K562 (cell line): ENCODE measurements at regions not wholly inside any gene's neighbourhood (a gene's known extent, or its start where the extent isn't known, plus 50 kb on each side); places are given as distances from the start of the nearest gene placed in this dataset.

Experiments used
- ATAC-seq: fragments of 200-7000 bp; cut with Tn5 transposase; 3 replicates; pipeline ENCODE4 v1.9.1; 2020; ENCODE audit warnings: moderate library complexity
- BruUV-seq: library from RNA; stranded (reverse); fragments of 400-500 nt; replicated peaks from 2 replicates; lab custom pipeline; 2021; lab: Mats Ljungman, UMichigan
- CTCF ChIA-PET: fragments of 300-600 bp; formaldehyde crosslinking; extraction: SDS; loops from one replicate; lab custom pipeline; 2021; ENCODE audit warnings: low intra/inter-chr PET ratio; lab: Yijun Ruan, JAX
- POLR2A ChIA-PET: fragments of 300-600, 350-650 bp; sonication (Branson Sonifier 250); formaldehyde crosslinking; extraction: SDS; loops from one replicate; lab custom pipeline; 2021; ENCODE audit warnings: antibody characterized with exemption, inconsistent platforms; lab: Yijun Ruan, JAX
- DNase-seq, 4 experiments: peaks; one replicate each; pipeline versions ENCODE4 v3.0.0 to v3.0.0-alpha.2; 2011 to 2018; ENCODE audit warnings: low spot score in 3 of 4, mixed read lengths in 3 of 4; ENCODE audit errors: extremely low read depth in 1 of 4
- FAIRE-seq: peaks from 2 replicates; lab custom pipeline; 2011; peaks lifted over from hg19 to GRCh38; lab: Jason Lieb, UNC
- H2AFZ ChIP-seq: 2 replicates; pipeline ENCODE4 v1.6.0; 2011; ENCODE audit warnings: low read depth, low read length, control low read depth, inconsistent platforms
- H3K27ac ChIP-seq: fragments of 200-600 bp; 3 replicates; pipeline ENCODE4 v1.8.0; 2011; ENCODE audit warnings: low read depth, mild to moderate bottlenecking, control low read depth, inconsistent platforms, low read length, moderate library complexity, mixed read lengths; ENCODE audit errors: extremely low read depth
- H3K27me3 ChIP-seq, 2 experiments: fragments of 300-600 bp in 1 of 2; 2 replicates in 1 of 2; 3 replicates in 1 of 2; pipeline versions ENCODE4 v1.6.0 to v1.8.0; 2011; ENCODE audit warnings: inconsistent platforms in 2 of 2, low read length in 2 of 2, mild to moderate bottlenecking in 1 of 2, mixed read lengths in 1 of 2, moderate library complexity in 1 of 2; ENCODE audit not compliant: control insufficient read depth in 2 of 2, insufficient read depth in 2 of 2
- H3K36me3 ChIP-seq: fragments of 300-600 bp; 3 replicates; pipeline ENCODE4 v1.8.0; 2011; ENCODE audit warnings: mild to moderate bottlenecking, low read length, inconsistent platforms; ENCODE audit not compliant: control insufficient read depth, insufficient read depth
- H3K4me1 ChIP-seq, 2 experiments: fragments of 200-600 bp in 1 of 2; replicated peaks in 1 of 2; 2 replicates in 1 of 2; 3 replicates in 1 of 2; pipeline versions ENCODE4 v1.5.1 to v1.8.0; 2011; ENCODE audit warnings: inconsistent platforms in 2 of 2, low read length in 2 of 2, mild to moderate bottlenecking in 1 of 2, mixed read lengths in 1 of 2, moderate library complexity in 1 of 2; ENCODE audit not compliant: control insufficient read depth in 2 of 2, insufficient read depth in 2 of 2
- H3K4me2 ChIP-seq: 2 replicates; pipeline ENCODE4 v1.6.1; 2011; ENCODE audit warnings: low read length, control low read depth, inconsistent platforms, mixed read lengths; ENCODE audit not compliant: insufficient read depth
- H3K4me3 ChIP-seq: fragments of 200-600 bp; sonication (generic), shearing (Covaris generic); 2 replicates; pipeline ENCODE4 v1.5.1; 2016; ENCODE audit warnings: control low read depth, inconsistent platforms
- H3K79me2 ChIP-seq: fragments of 200-600 bp; 3 replicates; pipeline ENCODE4 v1.8.0; 2011; ENCODE audit warnings: low read length, inconsistent platforms; ENCODE audit not compliant: control insufficient read depth, insufficient read depth
- H3K9ac ChIP-seq, 2 experiments: 2 replicates each; pipeline versions ENCODE4 v1.6.0 to v1.6.1; 2011; ENCODE audit warnings: low read depth in 2 of 2, low read length in 2 of 2, control low read depth in 1 of 2, inconsistent platforms in 1 of 2, mild to moderate bottlenecking in 1 of 2, mixed read lengths in 1 of 2; ENCODE audit not compliant: insufficient read depth in 1 of 2
- H3K9me1 ChIP-seq: one replicate; pipeline ENCODE4 v1.6.0; 2011; ENCODE audit warnings: inconsistent platforms, mild to moderate bottlenecking, low read length, moderate library complexity; ENCODE audit not compliant: control insufficient read depth, insufficient read depth
- H3K9me3 ChIP-seq: replicated peaks from 2 replicates; pipeline ENCODE4 v1.5.1; 2011; ENCODE audit warnings: low read depth, low read length, inconsistent platforms; ENCODE audit not compliant: control insufficient read depth, insufficient read depth
- H4K20me1 ChIP-seq: replicated peaks from 2 replicates; pipeline ENCODE4 v1.6.1; 2011; ENCODE audit warnings: low read length, inconsistent platforms, mixed read lengths; ENCODE audit not compliant: control insufficient read depth, insufficient read depth
- ATF7 ChIP-seq: fragments of 450-650 bp; IDR thresholded peaks from 2 replicates; pipeline ENCODE4 v1.7.1; 2014; ENCODE audit warnings: mild to moderate bottlenecking, moderate library complexity
- CBFA2T3 ChIP-seq: fragments of 450-650 bp; IDR thresholded peaks from 2 replicates; pipeline ENCODE4 v1.6.1; 2017
- EGR1 ChIP-seq: fragments of 450-650 bp; conservative IDR thresholded peaks from 2 replicates; pipeline ENCODE4 v1.6.1; 2017; ENCODE audit warnings: mild to moderate bottlenecking
- FOSL1 ChIP-seq: fragments of 200-800 bp; sonication (Bioruptor generic); conservative IDR thresholded peaks from 2 replicates; pipeline ENCODE4 v1.6.1; 2016; ENCODE audit warnings: missing genetic modification characterization, missing compliant biosample characterization
- ID3 ChIP-seq, 2 experiments: fragments of 250-450 bp in 1 of 2; fragments of 450-650 bp in 1 of 2; sonication (Bioruptor Pico) in 1 of 2; IDR thresholded peaks; 2 replicates each; pipeline versions ENCODE4 v1.6.1 to v1.8.0; 2016 to 2021; ENCODE audit warnings: mild to moderate bottlenecking in 2 of 2, moderate library complexity in 2 of 2, missing compliant biosample characterization in 1 of 2, missing genetic modification characterization in 1 of 2
- KLF1 ChIP-seq: fragments of 450-650 bp; IDR thresholded peaks from 2 replicates; pipeline ENCODE4 v1.6.1; 2016; ENCODE audit warnings: missing genetic modification characterization, missing compliant biosample characterization
- PREB ChIP-seq: sonication (generic); formaldehyde crosslinking; IDR thresholded peaks from 2 replicates; pipeline ENCODE4 v1.8.1; 2023; ENCODE audit warnings: mild to moderate bottlenecking, missing genetic modification reagents
- TAF7 ChIP-seq: fragments of 450-650 bp; IDR thresholded peaks from 2 replicates; pipeline ENCODE4 v1.6.1; 2016; ENCODE audit warnings: missing genetic modification characterization, missing compliant biosample characterization
- ZBTB2 ChIP-seq: fragments of 450-650 bp; IDR thresholded peaks from 2 replicates; pipeline ENCODE4 v1.6.1; 2016; ENCODE audit warnings: antibody characterized with exemption
- ZNF121 ChIP-seq: sonication (generic); formaldehyde crosslinking; conservative IDR thresholded peaks from 2 replicates; pipeline ENCODE4 v1.8.0; 2022; ENCODE audit warnings: missing genetic modification reagents
- ZNF561 ChIP-seq: fragments of 450-650 bp; formaldehyde crosslinking; conservative IDR thresholded peaks from 2 replicates; pipeline ENCODE4 v1.4.0; 2020; ENCODE audit warnings: mild to moderate bottlenecking, moderate library complexity
- ZNF695 ChIP-seq: fragments of 450-650 bp; formaldehyde crosslinking; IDR thresholded peaks from 2 replicates; pipeline ENCODE4 v1.4.0; 2020; ENCODE audit warnings: mild to moderate bottlenecking, moderate library complexity
- WGBS: fragments of 100-300 bp; shearing (Covaris generic); methylation state at CpG from one replicate; pipeline ENCODE4 v1.1.6; 2016; ENCODE audit warnings: low coverage, mixed read lengths; ENCODE audit not compliant: insufficient coverage; ENCODE audit errors: missing lambda C conversion rate; 5-methylcytosine and 5-hydroxymethylcytosine counted together
- in situ Hi-C: fragments of 300-500 bp; cut with MboI; formaldehyde crosslinking; loops from 4 replicates; pipeline ENCODE4 v1.15.0; 2018; ENCODE audit warnings: inconsistent platforms, mixed read lengths
- intact Hi-C: fragments of 100-400 bp; cut with micrococcal nuclease; formaldehyde crosslinking; loops from 2 replicates; pipeline ENCODE4 v1.14.2; 2022

- 40% methylated on average over 5 of the region's 5 CpGs for WGBS
- peaks cover 4 to 24% of the 10 kb centered on the region in 2 experiments; a peak in 4 of 5 replicates for H3K4me1 ChIP-seq
- no peaks in the 10 kb centered on the region for H3K79me2 ChIP-seq
- POLR2A ChIA-PET: interaction anchor here (1.0 kb wide), 1 partner anchor 183 kb away, joined by 3 read pairs; the partner anchor contains the start of gene SERTAD2
- DNase-seq: no peak
- FAIRE-seq: no peak
- peak overlapping the region; percentile 71; the same call in 1 of the 2 replicates for H2AFZ ChIP-seq
- no peak overlapping the region for H3K4me3 ChIP-seq
- H3K27me3 ChIP-seq: no peaks in the 10 kb centered on the region
- CTCF ChIA-PET: no interaction called here
- intact Hi-C loops (no loop called here), in situ Hi-C loops (no loop called here)
- no peak overlapping the region for H3K27ac ChIP-seq
- no peak overlapping the region for H3K9ac ChIP-seq
- H3K36me3 ChIP-seq: no peaks in the 10 kb centered on the region
- H3K9me1 ChIP-seq: no peaks in the 10 kb centered on the region
- ATAC-seq: no peak
- H3K9me3 ChIP-seq: no peaks in the 10 kb centered on the region
- BruUV-seq: no TSS peak
- H3K4me2 ChIP-seq: no peak overlapping the region
- no peaks in the 10 kb centered on the region for H4K20me1 ChIP-seq
- 0 out of 2 replicates have a peak, but pooled peaks have one; percentile 15 for TF ChIP-seq ATF7
- no peak for TF ChIP-seq KLF1 (tag)
- no peak for TF ChIP-seq PREB (CRISPR knock-in tag)
Measured at GRCh38 chr2:64836566-64836965, 152.6 kb upstream of the SLC1A4 start.

GRCh38 chr2:64837116-64837731 is 152.0 kb upstream of the SLC1A4 start:
- in situ Hi-C loops (no loop called here), intact Hi-C loops (no loop called here)
- POLR2A ChIA-PET: interaction anchor here (0.5 to 1.0 kb wide), 2 partner anchors 183 to 303 kb away, joined by 3 read pairs; partner anchors contain the start of gene SERTAD2
- CTCF ChIA-PET: no interaction called here
- Histone ChIP-seq H4K20me1 (no peaks in the 10 kb centered on the region), H2AFZ (peak overlapping the region; percentile 71), H3K27ac (no peak overlapping the region), H3K4me3 (no peak overlapping the region), H3K9ac (peak overlapping the region in 1 of 2 experiments; percentile 32; a peak in 1 of 4 replicates), H3K9me1 (no peaks in the 10 kb centered on the region), H3K79me2 (no peaks in the 10 kb centered on the region), H3K9me3 (no peaks in the 10 kb centered on the region), H3K36me3 (no peaks in the 10 kb centered on the region), H3K27me3 (no peaks in the 10 kb centered on the region), H3K4me2 (no peak overlapping the region), H3K4me1 (peaks cover 3 to 18% of the 10 kb centered on the region in 2 experiments; a peak in 4 of 5 replicates)
- no peak for FAIRE-seq
- BruUV-seq: no TSS peak
- 30% methylated on average over 10 of the region's 10 CpGs for WGBS
- ATAC-seq: peak; percentile 24
- peak in 1 of 4 experiments; percentile 34 for DNase-seq
- TF ChIP-seq ZBTB2 (no peak), FOSL1 (peak; percentile 52; the same call in 1 of the 2 replicates), ZNF121 (CRISPR knock-in tag) (no peak), TAF7 (tag) (no peak), ZNF695 (CRISPR knock-in tag) (no peak), ID3 (CRISPR knock-in tag; IDR thresholded peaks at IDR 0.05) (no peak), ID3 (tag; IDR thresholded peaks at IDR 0.05) (no peak), CBFA2T3 (no peak), ZNF561 (CRISPR knock-in tag) (no peak), EGR1 (peak; percentile 53)
